NCI-H69 (cell line): ENCODE measurements at regions not wholly inside any gene's neighbourhood (a gene's known extent, or its start where the extent isn't known, plus 50 kb on each side); places are given as distances from the start of the nearest gene placed in this dataset.
"Not testable (repeated sequence)": the region's sequence is repeated elsewhere in the genome, so short reads cannot be mapped to it uniquely, and the experiment has no call there.

ENCODE experiments used
- DNase-seq: peaks from one replicate; lab custom pipeline; 2025; lab: John Stamatoyannopoulos, UW

- DNase-seq, result no peak
These were observed 155.1 kb upstream of the SMLR1 start for GRCh38 chr6:130672153-130672552.

GRCh38 chr6:130674604-130675003 lies 152.6 kb upstream of the SMLR1 start:
- no peak for DNase-seq

GRCh38 chr6:130675072-130675471 lies 152.1 kb upstream of the SMLR1 start:
- no peak for DNase-seq

DNA sequence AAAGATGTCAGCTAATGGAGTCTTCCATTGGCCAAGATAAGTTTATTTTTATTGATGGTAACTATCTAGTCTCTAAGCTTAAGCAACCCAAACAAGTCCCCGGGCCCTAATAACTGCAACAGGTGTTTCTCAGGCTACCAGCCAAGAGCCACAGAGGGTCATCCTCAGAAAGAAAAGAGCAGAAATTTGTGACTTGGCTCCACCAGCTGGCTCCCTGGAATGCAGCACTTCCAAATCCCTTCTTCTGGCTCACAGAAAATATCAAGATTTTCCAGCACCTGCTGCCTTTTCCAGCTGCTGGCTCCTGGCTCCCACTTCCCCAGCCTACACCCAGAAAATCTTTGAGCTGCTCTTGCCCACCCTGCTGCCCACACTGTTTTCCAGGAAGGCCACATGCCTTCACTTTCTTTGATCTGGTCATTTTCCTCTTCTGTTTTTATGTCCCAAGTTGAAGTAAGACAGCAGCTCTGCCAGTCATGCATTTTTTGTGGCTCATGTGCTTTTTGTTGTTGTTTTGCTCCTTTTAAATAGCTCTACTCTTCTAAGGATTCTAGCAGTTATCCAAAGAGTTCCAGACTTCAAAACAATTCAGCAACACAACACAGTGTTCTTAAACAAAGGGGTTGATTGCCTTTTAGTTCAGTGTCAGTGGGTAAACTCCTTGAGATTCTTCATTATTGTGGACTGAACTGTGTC lies 151.0 kb upstream of the SMLR1 start:
- peak; percentile 5 for DNase-seq

- no peak for DNase-seq
These were observed 150.4 kb upstream of the SMLR1 start for GRCh38 chr6:130676773-130677144.

DNA sequence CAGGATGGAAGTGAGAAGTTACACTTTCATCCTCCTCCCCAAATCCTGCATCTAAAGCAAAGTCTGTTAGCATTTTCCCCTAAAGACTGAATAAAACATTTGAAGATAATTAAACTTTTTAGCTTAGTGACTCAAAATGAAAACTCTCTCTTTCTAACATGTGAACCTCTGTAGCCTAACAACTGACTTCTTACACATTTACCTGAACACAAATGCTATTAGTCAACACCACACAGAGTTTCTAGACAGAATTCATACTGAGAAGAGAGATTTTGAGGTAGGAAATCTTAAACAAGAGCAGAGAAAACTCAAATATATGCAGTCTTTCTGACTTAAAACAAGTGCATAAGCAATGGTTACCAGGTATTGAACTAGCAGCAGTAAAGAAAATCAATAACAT lies 149.9 kb upstream of the SMLR1 start:
- no peak for DNase-seq

DNA sequence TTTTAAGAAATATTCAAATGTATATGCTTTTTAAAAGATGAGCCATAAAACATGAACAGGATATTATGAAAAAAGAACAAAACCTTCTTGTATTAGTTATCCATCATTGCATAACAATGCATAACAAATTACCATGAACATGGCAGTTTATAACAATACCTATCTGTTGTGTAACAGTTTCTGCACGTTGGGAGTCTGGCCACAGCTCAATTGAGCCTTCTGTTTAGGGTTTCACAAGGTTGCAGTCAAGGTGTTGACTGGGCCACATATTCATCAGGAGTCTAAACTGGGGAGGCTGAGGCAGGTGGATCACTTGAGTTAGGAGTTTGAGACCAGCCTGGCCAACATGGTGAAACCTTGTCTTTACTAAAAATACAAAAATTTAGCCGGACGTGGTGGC lies 149.4 kb upstream of the SMLR1 start:
- DNase-seq, result no peak

DNA sequence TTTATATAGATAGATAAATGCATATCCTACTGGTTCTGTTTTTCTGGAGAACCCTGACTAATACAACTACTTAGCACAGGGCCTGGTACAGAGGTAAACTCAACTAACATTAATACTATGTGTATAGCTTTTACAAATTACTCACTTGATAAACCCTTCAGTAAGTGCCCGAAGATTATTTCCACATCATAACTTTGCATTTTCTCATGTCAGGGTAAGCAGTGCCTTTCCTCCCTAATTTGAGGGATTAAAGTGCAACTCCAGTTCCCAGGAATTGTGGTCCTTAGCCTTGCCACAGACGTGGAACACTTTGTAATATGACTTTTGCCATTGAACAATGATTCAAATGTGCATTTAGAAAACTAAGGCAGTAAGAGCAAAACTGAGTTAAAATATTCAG lies 147.5 kb upstream of the SMLR1 start:
- no peak for DNase-seq

GRCh38 chr6:130680116-130680515 lies 147.1 kb upstream of the SMLR1 start:
- DNase-seq, result no peak

DNA sequence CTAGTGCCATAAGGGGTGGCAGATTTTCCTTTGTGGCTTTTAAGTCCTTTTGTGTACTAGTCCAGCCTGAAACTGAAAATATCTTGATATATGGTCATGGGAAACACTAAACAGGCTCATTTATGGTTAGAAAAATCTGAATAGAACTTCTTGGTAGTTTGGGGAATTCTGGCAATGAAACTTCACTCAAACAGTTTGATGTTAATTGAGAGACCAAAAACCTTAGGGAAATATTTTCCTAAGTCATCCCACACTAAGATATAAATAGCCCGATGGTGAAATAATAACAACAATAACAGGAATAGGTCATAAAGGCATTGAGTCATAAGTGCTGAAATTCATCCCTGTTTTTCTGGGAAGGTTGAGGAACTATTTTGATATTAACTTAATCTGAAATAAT lies 146.2 kb upstream of the SMLR1 start:
- DNase-seq, result no peak

- DNase-seq, result no peak
These were observed 145.1 kb upstream of the SMLR1 start for GRCh38 chr6:130682066-130682465.

- DNase-seq, result no peak
These were observed 143.3 kb upstream of the SMLR1 start for GRCh38 chr6:130683761-130684517.

DNA sequence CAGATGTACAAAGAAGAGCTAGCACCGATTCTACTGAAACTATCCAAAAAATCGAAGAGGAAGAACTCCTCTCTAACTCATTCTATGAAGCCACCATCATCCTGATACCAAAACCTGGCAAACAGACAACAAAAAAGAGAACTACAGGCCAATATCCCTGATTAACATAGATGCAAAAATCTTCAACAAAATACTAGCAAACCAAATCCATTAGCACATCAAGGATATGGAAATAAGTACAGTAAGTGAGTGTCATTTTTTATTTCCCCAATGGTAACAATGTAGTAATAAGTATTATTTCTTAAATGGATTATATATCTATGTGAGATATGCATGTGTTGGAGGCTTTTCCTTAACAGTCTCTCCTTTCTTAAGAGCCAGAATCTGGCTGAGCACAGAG lies 134.5 kb upstream of the SMLR1 start:
- no peak for DNase-seq

GRCh38 chr6:130693944-130694343 lies 133.3 kb upstream of the SMLR1 start:
- DNase-seq, result no peak

GRCh38 chr6:130694606-130695005 lies 132.6 kb upstream of the SMLR1 start:
- no peak for DNase-seq

DNA sequence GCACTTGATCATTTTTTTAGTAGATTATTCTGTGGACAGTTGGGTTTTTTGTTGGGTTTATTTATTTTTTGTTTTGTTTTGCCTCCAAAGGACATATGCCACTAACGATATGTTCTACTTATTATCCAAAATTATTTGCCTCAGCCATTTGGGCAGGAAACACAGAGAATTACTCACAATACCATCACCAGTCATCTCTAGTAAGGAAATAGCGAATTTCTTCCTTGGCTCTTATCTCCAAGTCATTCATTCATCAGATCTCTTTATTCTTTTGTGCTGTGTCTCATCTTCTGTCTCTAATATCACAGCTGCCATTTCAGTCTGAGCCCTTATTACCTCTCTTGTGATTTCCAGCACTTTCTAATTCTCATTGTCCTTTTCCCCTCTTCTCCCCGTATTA lies 130.4 kb upstream of the SMLR1 start:
- no peak for DNase-seq

DNA sequence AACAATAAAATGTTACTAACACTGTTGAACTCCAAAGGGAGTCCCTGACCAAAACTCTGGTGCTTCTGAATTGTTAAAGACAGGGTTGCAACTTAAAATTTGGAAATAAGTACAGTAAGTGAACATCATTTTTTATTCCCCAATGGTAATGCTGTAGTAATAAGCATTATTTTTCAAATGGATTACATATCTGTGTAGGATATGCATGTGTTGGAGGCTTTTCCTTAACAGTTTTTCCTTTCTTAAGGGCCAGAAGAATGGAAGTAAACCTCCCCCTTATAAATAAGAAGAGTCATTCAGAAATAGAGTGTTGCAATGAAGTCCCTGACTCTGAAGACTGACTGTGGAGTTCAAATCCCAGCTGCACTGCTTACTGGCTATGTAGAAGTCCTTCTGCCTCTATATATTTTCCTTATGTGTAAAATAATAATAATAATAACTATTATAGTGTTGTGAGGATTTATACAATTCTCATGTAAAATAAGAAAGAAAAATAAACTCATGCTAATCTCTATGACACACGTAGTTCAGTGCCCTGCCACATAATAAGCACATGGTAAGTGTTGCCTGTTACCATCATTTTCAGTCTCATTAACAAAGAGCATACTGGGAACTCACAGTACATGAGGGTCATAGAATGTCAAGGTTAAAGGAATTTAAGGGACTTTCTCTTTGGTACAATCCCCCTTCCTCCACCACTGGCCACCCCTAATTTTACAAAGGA lies 129.8 kb upstream of the SMLR1 start:
- no peak for DNase-seq

DNA sequence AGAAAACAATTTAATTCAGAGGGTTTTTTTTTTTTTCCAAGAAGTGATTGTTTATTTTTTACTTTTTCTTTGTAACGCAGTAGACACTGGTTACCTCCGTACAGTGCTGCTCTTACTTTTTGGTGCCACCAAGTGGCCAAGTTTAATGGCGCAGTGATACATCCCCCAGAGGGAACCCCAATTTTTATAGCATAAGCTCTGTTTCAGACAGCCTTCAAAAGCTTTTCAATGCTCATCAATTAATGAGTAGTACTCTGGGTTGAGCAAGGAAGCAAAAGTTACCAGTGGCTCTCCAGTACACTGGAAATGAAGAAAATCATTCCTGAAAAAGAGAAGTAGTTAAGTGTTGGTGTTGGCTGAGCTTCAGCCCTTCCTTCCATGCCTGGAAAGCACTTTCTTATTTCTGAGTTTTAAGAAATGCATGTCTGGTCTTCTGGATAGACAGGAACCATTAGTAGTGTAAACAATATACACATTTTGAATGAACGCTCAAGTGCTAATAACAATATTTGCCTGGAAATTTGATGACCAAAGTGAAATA lies 129.1 kb upstream of the SMLR1 start:
- peak; percentile 27 for DNase-seq

GRCh38 chr6:130699742-130700141 lies 127.5 kb upstream of the SMLR1 start:
- DNase-seq, result no peak

DNA sequence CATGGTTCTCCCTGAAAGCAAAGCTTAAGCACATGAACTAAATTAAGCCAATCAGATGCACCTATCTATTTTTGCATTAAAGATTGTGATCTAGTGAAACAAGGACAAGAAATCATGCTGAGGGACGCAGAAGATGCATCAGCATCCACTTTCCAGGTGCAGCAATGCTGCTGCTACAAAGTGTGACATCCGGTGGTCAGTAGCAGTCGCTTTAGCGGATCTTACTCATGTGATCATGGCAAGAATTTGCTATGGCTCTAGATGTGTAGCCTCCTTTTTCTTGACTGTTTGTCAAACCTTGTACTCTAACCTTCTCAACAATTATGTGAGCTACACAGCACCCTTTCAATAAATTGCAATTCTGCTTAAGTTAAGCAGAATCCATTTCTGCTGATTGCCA lies 126.8 kb upstream of the SMLR1 start:
- DNase-seq, result no peak

DNA sequence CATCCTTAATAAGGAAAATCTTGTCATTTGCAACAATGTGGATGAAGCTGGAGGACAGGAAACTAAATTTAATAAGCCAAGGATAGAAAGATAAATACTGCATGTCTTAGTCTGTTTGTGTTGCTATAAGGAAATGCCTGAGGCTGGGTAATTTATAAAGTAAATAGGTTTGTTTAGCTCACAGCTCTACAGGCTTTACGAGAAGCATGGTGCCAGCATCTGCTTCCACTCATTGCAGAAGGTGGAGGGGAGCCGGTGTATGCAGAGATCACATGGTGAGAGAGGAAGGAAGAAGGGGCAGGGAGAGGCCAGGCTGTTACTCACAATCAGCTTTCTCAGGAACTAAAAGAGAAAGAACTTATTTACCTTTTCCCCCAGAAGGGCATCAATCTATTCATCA lies 118.9 kb upstream of the SMLR1 start:
- DNase-seq, result peak; percentile 29

DNA sequence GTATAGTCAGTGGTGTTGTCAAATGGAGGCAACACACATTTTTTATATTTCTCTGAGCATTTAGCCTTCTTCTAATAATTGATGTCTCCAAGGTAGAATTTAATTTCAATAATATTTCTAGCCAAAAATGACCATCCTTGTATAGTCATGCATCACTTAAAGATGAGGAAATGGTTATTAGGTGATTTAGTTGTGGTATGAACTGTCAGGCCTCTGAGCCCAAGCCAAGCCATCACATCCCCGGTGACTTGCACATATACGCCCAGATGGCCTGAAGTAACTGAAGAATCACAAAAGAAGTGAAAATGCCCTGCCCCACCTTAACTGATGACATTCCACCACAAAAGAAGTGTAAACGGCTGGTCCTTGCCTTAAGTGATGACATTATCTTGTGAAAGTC lies 115.6 kb upstream of the SMLR1 start:
- not testable (repeated sequence) for DNase-seq

DNA sequence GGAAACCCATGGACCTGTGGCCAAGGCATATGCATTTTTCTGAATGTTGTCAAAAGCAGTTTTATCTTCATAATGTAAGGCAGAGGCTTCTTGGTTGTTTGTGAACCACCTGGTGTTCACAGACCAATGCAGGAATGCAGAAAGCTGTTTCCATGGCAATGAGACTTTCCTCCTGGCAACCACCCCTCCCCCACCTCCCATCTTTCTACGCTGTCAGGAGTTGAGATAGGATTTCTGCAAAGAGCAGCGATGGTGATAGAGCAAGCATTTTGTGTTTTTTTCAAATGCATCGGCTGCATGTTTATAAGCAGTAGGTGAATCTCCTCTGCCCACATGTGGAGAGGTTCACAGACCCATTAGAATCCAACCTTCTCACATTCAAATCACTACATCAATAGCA lies 114.1 kb upstream of the SMLR1 start:
- no peak for DNase-seq
